BE2C (cell line): ENCODE measurements at regions not wholly inside any gene's neighbourhood (a gene's known extent, or its start where the extent isn't known, plus 50 kb on each side); places are given as distances from the start of the nearest gene placed in this dataset.
A peak's percentile ranks its signal among the peaks of the same experiment; 100 is the strongest.

Experiments
- DNase-seq: peaks from one replicate; pipeline ENCODE4 v3.0.0-alpha.2; 2020
- H3K27me3 ChIP-seq: fragments of 250-450 bp; sonication (Bioruptor Pico); 2 replicates; pipeline ENCODE4 v1.5.1; 2020; ENCODE audit warnings: mild to moderate bottlenecking
- H3K36me3 ChIP-seq: fragments of 250-450 bp; sonication (Bioruptor Pico); 2 replicates; pipeline ENCODE4 v1.5.1; 2020; ENCODE audit warnings: mild to moderate bottlenecking
- H3K4me1 ChIP-seq: fragments of 250-450 bp; sonication (Bioruptor Pico); 2 replicates; pipeline ENCODE4 v1.5.1; 2020
- H3K4me3 ChIP-seq: 2 replicates; pipeline ENCODE4 v1.5.1; 2011; ENCODE audit warnings: low read depth, low read length
- H3K9me3 ChIP-seq: fragments of 250-450 bp; sonication (Bioruptor Pico); 2 replicates; pipeline ENCODE4 v1.5.1; 2020
- CTCF ChIP-seq: IDR thresholded peaks from 2 replicates; pipeline ENCODE4 v1.5.1; 2012; ENCODE audit warnings: mild to moderate bottlenecking, low read depth, low read length

- Histone ChIP-seq H3K4me1 (no peaks in the 10 kb centered on the region), H3K9me3 (no peaks in the 10 kb centered on the region), H3K36me3 (no peaks in the 10 kb centered on the region), H3K27me3 (no peaks in the 10 kb centered on the region), H3K4me3 (no peak overlapping the region)
- no peak for DNase-seq
- TF ChIP-seq CTCF, result no peak
Observed at GRCh38 chr18:50469380-50469781, 90.5 kb upstream of the MAPK4 start.

GRCh38 chr18:50472941-50473340 is 86.9 kb upstream of the MAPK4 start:
- Histone ChIP-seq H3K27me3 (no peaks in the 10 kb centered on the region), H3K9me3 (no peaks in the 10 kb centered on the region), H3K36me3 (no peaks in the 10 kb centered on the region), H3K4me1 (no peaks in the 10 kb centered on the region), H3K4me3 (no peak overlapping the region)
- TF ChIP-seq CTCF, result no peak
- DNase-seq, result no peak

GRCh38 chr18:50473881-50474280 is 86.0 kb upstream of the MAPK4 start:
- Histone ChIP-seq H3K36me3 (no peaks in the 10 kb centered on the region), H3K4me3 (no peak overlapping the region), H3K9me3 (no peaks in the 10 kb centered on the region), H3K27me3 (no peaks in the 10 kb centered on the region), H3K4me1 (no peaks in the 10 kb centered on the region)
- DNase-seq, result peak; percentile 13
- no peak for TF ChIP-seq CTCF

DNA sequence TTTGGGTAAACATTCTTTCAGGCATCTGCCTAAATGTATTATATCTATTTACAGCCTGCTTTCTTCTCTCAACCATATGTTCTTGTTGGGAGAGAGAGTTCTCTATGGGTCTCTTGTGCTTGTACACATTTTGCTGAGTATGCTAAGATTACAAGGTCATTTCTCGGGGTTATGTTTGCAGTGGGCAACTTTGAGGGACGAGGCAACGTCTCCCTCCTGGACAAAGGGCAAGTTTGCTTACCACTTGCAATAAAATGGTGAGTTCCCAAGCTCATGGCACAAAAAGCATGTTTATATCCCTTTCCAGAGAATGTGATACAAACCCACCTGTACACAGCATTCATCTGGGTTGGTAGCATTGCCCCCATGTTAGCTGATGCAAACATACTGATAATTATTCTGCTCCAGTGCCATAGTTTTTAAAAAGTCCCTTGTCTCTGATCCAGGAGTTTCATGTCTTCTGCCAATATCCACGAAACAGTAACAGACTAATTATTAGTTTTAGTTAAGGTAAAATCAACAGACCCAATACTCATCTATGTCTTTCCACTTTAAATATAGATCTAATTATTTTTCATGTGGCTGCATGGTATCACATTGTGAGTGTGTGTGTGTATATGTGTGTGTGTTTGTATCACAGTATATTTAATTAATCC is 84.2 kb upstream of the MAPK4 start:
- Histone ChIP-seq H3K4me3 (no peak overlapping the region), H3K36me3 (no peaks in the 10 kb centered on the region), H3K27me3 (no peaks in the 10 kb centered on the region), H3K9me3 (no peaks in the 10 kb centered on the region), H3K4me1 (no peaks in the 10 kb centered on the region)
- TF ChIP-seq CTCF, result no peak
- DNase-seq, result no peak

DNA sequence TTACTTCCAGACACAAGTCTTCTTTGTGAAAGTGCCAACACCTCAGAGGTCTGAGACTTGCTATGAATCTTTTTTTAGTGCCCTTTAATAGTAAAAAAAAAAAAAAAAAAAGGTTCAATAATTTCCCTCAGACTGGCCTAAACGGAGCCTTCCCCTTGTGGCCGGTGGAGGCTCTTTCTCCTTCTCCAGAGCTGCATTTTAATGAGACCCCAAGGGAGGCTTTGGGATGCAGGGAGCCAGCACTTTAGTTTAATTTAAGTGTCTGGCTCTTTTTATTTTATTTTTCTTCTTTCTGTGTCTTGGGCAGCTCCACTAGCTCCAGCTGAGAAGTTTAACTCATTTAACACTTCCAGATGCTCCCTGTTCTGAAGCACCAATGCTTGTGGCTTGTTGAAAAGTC is 67.8 kb upstream of the MAPK4 start:
- H3K9me3 ChIP-seq, result no peaks in the 10 kb centered on the region
- H3K27me3 ChIP-seq, result no peaks in the 10 kb centered on the region
- H3K4me3 ChIP-seq, result no peak overlapping the region
- H3K36me3 ChIP-seq, result no peaks in the 10 kb centered on the region
- TF ChIP-seq CTCF, result no peak
- no peaks in the 10 kb centered on the region for H3K4me1 ChIP-seq
- DNase-seq, result no peak

DNA sequence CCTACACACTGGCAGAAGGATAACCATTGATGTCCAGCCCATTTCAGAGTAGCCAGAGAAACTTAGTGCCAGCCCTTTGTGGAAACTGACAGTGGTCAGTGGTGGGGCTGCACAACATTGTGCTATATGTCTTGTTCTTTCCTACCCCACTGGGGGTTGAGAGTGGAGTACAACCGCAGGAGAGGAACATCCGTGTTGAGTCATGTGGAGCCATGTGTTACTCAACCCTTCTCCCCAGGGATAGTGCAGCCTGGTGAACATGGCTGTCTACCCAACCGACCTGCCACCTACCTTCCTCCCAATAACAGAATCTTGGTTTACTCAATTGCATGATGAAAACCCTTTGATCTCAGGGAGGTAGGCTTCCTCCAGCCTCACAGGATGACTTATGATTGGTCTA is 65.3 kb upstream of the MAPK4 start:
- H3K4me3 ChIP-seq, result no peak overlapping the region
- H3K9me3 ChIP-seq, result no peaks in the 10 kb centered on the region
- no peaks in the 10 kb centered on the region for H3K27me3 ChIP-seq
- no peak for TF ChIP-seq CTCF
- no peaks in the 10 kb centered on the region for H3K4me1 ChIP-seq
- no peak for DNase-seq
- H3K36me3 ChIP-seq, result no peaks in the 10 kb centered on the region
